ENCODE measurements at regions not wholly inside any gene's neighbourhood (a gene's known extent, or its start where the extent isn't known, plus 50 kb on each side); places are given as distances from the start of the nearest gene placed in this dataset.

GRCh38 chr1:11594222-11594621 is 60.0 kb downstream of the FBXO2 start:
- Histone ChIP-seq H2BK12ac (ENCODE audit: insufficient read length, low read depth, low read length) (no peak overlapping the region), H3K9me3 (ENCODE audit: control insufficient read depth, low read depth, low read length) (no peaks in the 10 kb centered on the region), H2BK120ac (ENCODE audit: low read depth, low read length, poor library complexity, severe bottlenecking) (no peak overlapping the region), H3T11ph (ENCODE audit: low read length) (no peak overlapping the region), H3K56ac (ENCODE audit: insufficient read length, low read depth, low read length) (no peak overlapping the region), H3K79me2 (ENCODE audit: insufficient read depth, low read length) (no peaks in the 10 kb centered on the region), H4K20me1 (ENCODE audit: control insufficient read depth, insufficient read depth, insufficient read length) (no peaks in the 10 kb centered on the region), H3K18ac (ENCODE audit: insufficient read length, low read depth, low read length) (peak overlapping the region; percentile 23), H2BK5ac (ENCODE audit: insufficient read length, low read length) (no peak overlapping the region), H3K4me2 (ENCODE audit: insufficient read depth, insufficient read length, low read length) (no peak overlapping the region), H3K23me2 (ENCODE audit: insufficient read length, low read depth, low read length, poor library complexity, severe bottlenecking) (no peaks in the 10 kb centered on the region), H4K5ac (ENCODE audit: insufficient read length, low read depth, low read length) (no peak overlapping the region), H2BK20ac (ENCODE audit: low read depth, low read length, poor library complexity, severe bottlenecking) (no peak overlapping the region), H2AK5ac (ENCODE audit: insufficient read length, low read length) (no peak overlapping the region), H4K91ac (ENCODE audit: insufficient read length, low read depth, low read length) (no peak overlapping the region), H3K27ac (ENCODE audit: insufficient read length, low read depth, low read length) (no peak overlapping the region), H3K4ac (ENCODE audit: low read depth, low read length) (no peak overlapping the region), H3K27me3 (ENCODE audit: insufficient read depth, low read length) (no peaks in the 10 kb centered on the region), H4K8ac (replicated peaks; ENCODE audit: insufficient read length, low read depth, low read length) (no peak overlapping the region), H3K14ac (ENCODE audit: insufficient read depth, low read length) (no peak overlapping the region), H2BK15ac (ENCODE audit: low read depth, low read length) (no peak overlapping the region), H3K9ac (ENCODE audit: extremely low read depth, insufficient read length, low read length) (no peak overlapping the region), H3K23ac (ENCODE audit: insufficient read length, low read depth, low read length) (no peak overlapping the region), H3K4me1 (ENCODE audit: insufficient read depth, low read length) (peaks cover 4% of the 10 kb centered on the region; the same call in 1 of the 2 replicates), H3K79me1 (ENCODE audit: insufficient read depth, low read depth, low read length, poor library complexity, severe bottlenecking) (no peaks in the 10 kb centered on the region), H2AFZ (ENCODE audit: low read length) (no peak overlapping the region)
- no peaks in the 10 kb centered on the region for H3K36me3 Mint-ChIP-seq (ENCODE audit: insufficient read depth in 1 of 3, low read depth in 3 of 3)
- H3K27ac Mint-ChIP-seq, result no peak overlapping the region
- peak; percentile 80 for DNase-seq
- TF ChIP-seq, protein P1, sequence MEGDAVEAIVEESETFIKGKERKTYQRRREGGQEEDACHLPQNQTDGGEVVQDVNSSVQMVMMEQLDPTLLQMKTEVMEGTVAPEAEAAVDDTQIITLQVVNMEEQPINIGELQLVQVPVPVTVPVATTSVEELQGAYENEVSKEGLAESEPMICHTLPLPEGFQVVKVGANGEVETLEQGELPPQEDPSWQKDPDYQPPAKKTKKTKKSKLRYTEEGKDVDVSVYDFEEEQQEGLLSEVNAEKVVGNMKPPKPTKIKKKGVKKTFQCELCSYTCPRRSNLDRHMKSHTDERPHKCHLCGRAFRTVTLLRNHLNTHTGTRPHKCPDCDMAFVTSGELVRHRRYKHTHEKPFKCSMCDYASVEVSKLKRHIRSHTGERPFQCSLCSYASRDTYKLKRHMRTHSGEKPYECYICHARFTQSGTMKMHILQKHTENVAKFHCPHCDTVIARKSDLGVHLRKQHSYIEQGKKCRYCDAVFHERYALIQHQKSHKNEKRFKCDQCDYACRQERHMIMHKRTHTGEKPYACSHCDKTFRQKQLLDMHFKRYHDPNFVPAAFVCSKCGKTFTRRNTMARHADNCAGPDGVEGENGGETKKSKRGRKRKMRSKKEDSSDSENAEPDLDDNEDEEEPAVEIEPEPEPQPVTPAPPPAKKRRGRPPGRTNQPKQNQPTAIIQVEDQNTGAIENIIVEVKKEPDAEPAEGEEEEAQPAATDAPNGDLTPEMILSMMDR (conservative IDR thresholded peaks at IDR 0.05), result peak; percentile 72
- H3K4me1 Mint-ChIP-seq, result peaks cover 14 to 29% of the 10 kb centered on the region in 2 experiments
- peaks cover 0 to 3% of the 10 kb centered on the region in 2 experiments; a peak in 1 of 5 replicates for H3K9me3 Mint-ChIP-seq
- no CpG with 5 or more reads among the region's 12 CpGs for WGBS (ENCODE audit: extremely low coverage, insufficient read length, low lambda C conversion rate)
- H3K27me3 Mint-ChIP-seq (ENCODE audit: low read depth), result peaks cover 2% of the 10 kb centered on the region
- H3K4me3 Mint-ChIP-seq, result peak overlapping the region in 1 of 2 experiments; percentile 21; a peak in 1 of 5 replicates

Data from H9 (cell line).